ES-I3 (cell line): ENCODE measurements at regions not wholly inside any gene's neighbourhood (a gene's known extent, or its start where the extent isn't known, plus 50 kb on each side); places are given as distances from the start of the nearest gene placed in this dataset.
"Not testable (repeated sequence)": the region's sequence is repeated elsewhere in the genome, so short reads cannot be mapped to it uniquely, and the experiment has no call there.

Experiments used
- H3K36me3 ChIP-seq: 2 replicates; pipeline ENCODE4 v1.6.1; 2013; ENCODE audit warnings: mild to moderate bottlenecking, low read length, control low read depth, moderate library complexity; ENCODE audit not compliant: insufficient read depth
- H3K4me1 ChIP-seq: 2 replicates; pipeline ENCODE4 v1.6.1; 2013; ENCODE audit warnings: mild to moderate bottlenecking, control low read depth, low read length; ENCODE audit not compliant: insufficient read depth
- H3K9ac ChIP-seq: 2 replicates; pipeline ENCODE4 v1.6.1; 2013; ENCODE audit warnings: low read depth, mild to moderate bottlenecking, low read length, moderate library complexity
- H3K9me3 ChIP-seq: 2 replicates; pipeline ENCODE4 v1.6.1; 2013; ENCODE audit warnings: mild to moderate bottlenecking, low read length, moderate library complexity; ENCODE audit not compliant: control insufficient read depth, insufficient read depth

- no peak overlapping the region for H3K9ac ChIP-seq
- H3K36me3 ChIP-seq = no peaks in the 10 kb centered on the region
- H3K4me1 ChIP-seq = peaks cover 31% of the 10 kb centered on the region
Measured at GRCh38 chr3:187520027-187520945, 149.9 kb downstream of the SST start.

GRCh38 chr3:187519428-187519890 is 150.7 kb downstream of the SST start:
- Histone ChIP-seq H3K4me1 (peaks cover 31% of the 10 kb centered on the region), H3K9me3 (no peaks in the 10 kb centered on the region), H3K9ac (no peak overlapping the region), H3K36me3 (no peaks in the 10 kb centered on the region)

More at GRCh38 chr3:187520027-187520945, 149.9 kb downstream of the SST start:
- H3K9me3 ChIP-seq = no peaks in the 10 kb centered on the region

- Histone ChIP-seq H3K36me3 (no peaks in the 10 kb centered on the region), H3K4me1 (peaks cover 31% of the 10 kb centered on the region), H3K9ac (no peak overlapping the region), H3K9me3 (no peaks in the 10 kb centered on the region)
Measured at GRCh38 chr3:187518616-187519015, 150.4 kb downstream of the RTP4 start.

GRCh38 chr3:187518207-187518606 is 150.0 kb downstream of the RTP4 start:
- Histone ChIP-seq H3K9me3 (no peaks in the 10 kb centered on the region), H3K9ac (no peak overlapping the region), H3K4me1 (peaks cover 31% of the 10 kb centered on the region), H3K36me3 (no peaks in the 10 kb centered on the region)

- Histone ChIP-seq H3K4me1 (peaks cover 31% of the 10 kb centered on the region), H3K9ac (no peak overlapping the region), H3K36me3 (no peaks in the 10 kb centered on the region), H3K9me3 (peaks cover 13% of the 10 kb centered on the region)
Measured at GRCh38 chr3:187516446-187517185, 148.4 kb downstream of the RTP4 start.

- no peaks in the 10 kb centered on the region for H3K36me3 ChIP-seq
- H3K9ac ChIP-seq = no peak overlapping the region
- peaks cover 13% of the 10 kb centered on the region for H3K9me3 ChIP-seq
Measured at GRCh38 chr3:187507905-187508304, 139.7 kb downstream of the RTP4 start.

GRCh38 chr3:187507266-187507665 is 139.1 kb downstream of the RTP4 start:
- Histone ChIP-seq H3K9ac (no peak overlapping the region), H3K36me3 (no peaks in the 10 kb centered on the region), H3K9me3 (peaks cover 6% of the 10 kb centered on the region), H3K4me1 (peaks cover 6% of the 10 kb centered on the region; the same call in 1 of the 2 replicates)

More at GRCh38 chr3:187507905-187508304, 139.7 kb downstream of the RTP4 start:
- H3K4me1 ChIP-seq = peaks cover 6% of the 10 kb centered on the region; the same call in 1 of the 2 replicates

GRCh38 chr3:187504435-187504834 is 136.2 kb downstream of the RTP4 start:
- peaks cover 6% of the 10 kb centered on the region; the same call in 1 of the 2 replicates for H3K4me1 ChIP-seq
- no peak overlapping the region for H3K9ac ChIP-seq
- H3K36me3 ChIP-seq = no peaks in the 10 kb centered on the region
- no peaks in the 10 kb centered on the region for H3K9me3 ChIP-seq

GRCh38 chr3:187498211-187498724 is 130.1 kb downstream of the RTP4 start:
- H3K9ac ChIP-seq = no peak overlapping the region
- no peaks in the 10 kb centered on the region for H3K4me1 ChIP-seq
- H3K36me3 ChIP-seq = no peaks in the 10 kb centered on the region
- H3K9me3 ChIP-seq = peaks cover 8% of the 10 kb centered on the region

GRCh38 chr3:187497052-187497451 is 128.9 kb downstream of the RTP4 start:
- Histone ChIP-seq H3K36me3 (no peaks in the 10 kb centered on the region), H3K4me1 (no peaks in the 10 kb centered on the region), H3K9ac (no peak overlapping the region), H3K9me3 (peaks cover 16% of the 10 kb centered on the region)

GRCh38 chr3:187494056-187494455 is 125.9 kb downstream of the RTP4 start:
- not testable (repeated sequence) for H3K36me3 ChIP-seq, H3K9ac ChIP-seq, H3K4me1 ChIP-seq
- H3K9me3 ChIP-seq = peaks cover 20% of the 10 kb centered on the region

- H3K9ac ChIP-seq = no peak overlapping the region
- peaks cover 20% of the 10 kb centered on the region for H3K9me3 ChIP-seq
- no peaks in the 10 kb centered on the region for H3K36me3 ChIP-seq
Measured at GRCh38 chr3:187491371-187491770, 123.2 kb downstream of the RTP4 start.

GRCh38 chr3:187490366-187490765 is 122.2 kb downstream of the RTP4 start:
- no peaks in the 10 kb centered on the region for H3K36me3 ChIP-seq
- H3K9me3 ChIP-seq = peaks cover 12% of the 10 kb centered on the region
- H3K4me1 ChIP-seq = no peaks in the 10 kb centered on the region
- no peak overlapping the region for H3K9ac ChIP-seq

More at GRCh38 chr3:187491371-187491770, 123.2 kb downstream of the RTP4 start:
- no peaks in the 10 kb centered on the region for H3K4me1 ChIP-seq

GRCh38 chr3:187484547-187485295 is 116.5 kb downstream of the RTP4 start:
- no peaks in the 10 kb centered on the region for H3K36me3 ChIP-seq
- no peaks in the 10 kb centered on the region for H3K4me1 ChIP-seq
- H3K9me3 ChIP-seq = peaks cover 2% of the 10 kb centered on the region
- H3K9ac ChIP-seq = no peak overlapping the region
